ENCODE measurements at regions not wholly inside any gene's neighbourhood (a gene's known extent, or its start where the extent isn't known, plus 50 kb on each side); places are given as distances from the start of the nearest gene placed in this dataset.

DNA sequence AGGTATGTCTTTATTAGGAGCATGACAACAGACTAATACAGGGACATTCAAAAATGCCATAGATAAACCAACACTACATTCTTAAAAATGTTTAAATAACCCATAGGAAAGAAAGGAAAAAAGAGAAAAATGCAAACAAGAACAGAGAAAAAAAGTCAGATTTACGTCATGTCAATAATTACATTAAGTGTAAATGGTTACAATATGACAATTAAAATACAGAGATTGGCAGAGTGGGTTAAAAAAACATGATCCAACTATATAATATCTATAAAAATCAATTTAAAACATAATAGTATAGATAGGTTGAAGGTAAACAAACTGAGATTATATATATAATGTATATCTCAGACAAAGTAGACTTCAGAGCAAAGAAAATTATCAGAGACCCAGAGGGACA, 255.8 kb downstream of the ANAPC1 start:
- no peak for DNase-seq

DNA sequence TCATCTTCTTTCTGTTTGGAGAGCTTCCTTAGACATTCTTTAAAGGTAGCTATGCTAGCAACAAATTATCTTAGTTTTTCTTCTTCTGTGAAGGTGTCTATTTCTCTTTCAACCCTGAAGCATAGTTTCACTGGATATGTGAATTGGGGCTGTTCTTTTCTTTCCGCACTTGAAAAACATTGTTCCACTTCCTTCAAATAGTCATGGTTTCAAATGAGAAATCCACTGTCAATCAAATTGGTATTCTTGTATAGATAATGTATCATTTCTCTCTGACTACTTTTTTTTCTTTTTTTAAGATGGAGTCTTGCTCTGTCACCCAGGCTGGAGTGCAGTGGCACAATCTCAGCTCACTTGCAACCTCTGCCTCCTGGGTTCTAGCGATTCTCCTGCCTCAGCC, 254.0 kb downstream of the ANAPC1 start:
- no peak for DNase-seq

DNA sequence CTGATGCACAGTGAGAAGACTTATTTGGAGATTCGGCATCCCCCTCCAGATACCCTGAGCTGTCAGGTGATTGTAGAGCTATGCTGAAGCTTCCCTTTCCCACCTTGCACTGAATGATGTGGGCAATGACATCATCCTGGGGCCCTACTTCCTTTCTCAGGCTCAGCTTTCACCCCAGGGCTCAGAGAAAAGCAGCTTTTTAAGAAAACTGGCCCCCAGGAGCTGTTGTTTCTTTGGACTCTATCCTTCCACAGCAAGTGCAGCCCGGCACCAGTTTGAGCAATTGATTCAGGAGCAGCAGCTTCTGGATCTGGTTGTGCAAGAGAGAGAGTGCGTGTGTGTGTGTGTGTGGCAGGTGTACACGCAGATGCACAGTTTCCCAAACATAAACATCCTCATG, 251.3 kb downstream of the ANAPC1 start:
- DNase-seq: no peak

DNA sequence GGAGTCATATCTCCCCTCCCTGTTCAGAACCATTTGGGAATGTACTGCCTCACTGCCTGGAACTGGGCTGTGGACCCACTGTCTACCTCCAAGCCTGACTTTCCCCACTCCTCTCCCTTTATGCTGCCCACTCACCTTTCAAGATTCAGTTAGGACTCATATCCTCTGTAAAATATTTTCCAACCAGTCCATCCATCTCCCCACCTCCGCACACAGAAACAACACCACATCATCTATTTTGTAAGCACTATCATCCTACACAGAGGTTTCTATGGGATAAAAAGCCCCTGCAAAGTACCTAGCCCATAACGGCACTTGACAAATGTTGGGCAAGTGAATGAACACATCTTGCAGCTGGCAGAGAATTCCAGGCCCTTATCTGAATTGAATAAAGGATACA, 250.8 kb downstream of the ANAPC1 start:
- DNase-seq: no peak

DNA sequence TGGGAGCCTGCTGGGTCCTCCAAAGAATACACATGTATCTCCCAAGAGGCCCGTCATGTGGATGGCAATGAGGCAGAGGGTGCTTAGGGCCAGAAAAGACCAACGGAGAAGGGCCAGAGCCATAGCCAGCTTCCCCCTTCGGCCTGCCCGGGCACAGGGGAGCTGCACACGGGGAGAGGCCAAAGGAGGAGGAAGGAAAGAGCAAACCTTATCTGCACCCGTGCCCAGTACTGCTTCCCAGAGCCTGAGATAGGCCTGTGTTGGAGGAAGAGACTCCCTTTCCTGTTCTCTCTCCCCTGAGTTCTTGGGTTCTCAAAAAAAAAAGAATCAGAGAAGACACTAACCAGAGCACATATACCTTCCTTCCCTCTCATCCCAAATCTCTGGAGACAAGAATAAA, 250.3 kb downstream of the ANAPC1 start:
- no peak for DNase-seq

DNA sequence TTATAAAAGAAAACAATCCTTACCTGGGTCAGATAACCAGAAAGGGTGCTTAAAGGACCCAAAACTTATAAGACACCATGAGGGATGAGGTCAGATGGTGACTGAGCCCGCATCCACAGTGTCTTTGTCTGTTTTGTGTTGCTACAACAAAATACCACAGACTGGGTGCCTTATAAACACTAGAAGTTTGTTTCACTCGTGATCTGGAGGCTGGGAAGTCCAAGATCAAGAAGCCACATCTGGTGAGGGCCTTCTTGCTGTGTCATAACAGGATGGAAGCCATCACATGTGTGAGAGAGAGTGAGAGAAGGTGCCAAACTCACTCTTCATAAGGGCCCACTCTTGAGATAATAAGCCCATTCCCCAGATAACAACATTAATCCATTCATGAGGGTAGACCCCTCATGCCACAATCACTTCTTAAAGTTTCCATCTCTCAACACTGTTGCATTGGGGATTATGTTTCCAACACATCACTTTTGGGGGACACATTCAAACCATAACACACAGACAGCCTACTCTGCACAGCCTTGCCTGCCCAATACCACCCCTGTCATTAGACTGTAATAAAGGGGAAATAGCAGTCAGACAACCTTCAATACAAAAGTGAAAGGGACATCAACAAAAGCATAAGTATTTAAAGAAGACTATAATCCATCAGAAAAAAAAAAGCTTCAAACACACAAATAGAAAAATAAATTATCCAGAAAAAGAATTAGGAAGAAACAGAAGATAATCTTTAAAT, 249.8 kb downstream of the ANAPC1 start:
- DNase-seq: no peak

DNA sequence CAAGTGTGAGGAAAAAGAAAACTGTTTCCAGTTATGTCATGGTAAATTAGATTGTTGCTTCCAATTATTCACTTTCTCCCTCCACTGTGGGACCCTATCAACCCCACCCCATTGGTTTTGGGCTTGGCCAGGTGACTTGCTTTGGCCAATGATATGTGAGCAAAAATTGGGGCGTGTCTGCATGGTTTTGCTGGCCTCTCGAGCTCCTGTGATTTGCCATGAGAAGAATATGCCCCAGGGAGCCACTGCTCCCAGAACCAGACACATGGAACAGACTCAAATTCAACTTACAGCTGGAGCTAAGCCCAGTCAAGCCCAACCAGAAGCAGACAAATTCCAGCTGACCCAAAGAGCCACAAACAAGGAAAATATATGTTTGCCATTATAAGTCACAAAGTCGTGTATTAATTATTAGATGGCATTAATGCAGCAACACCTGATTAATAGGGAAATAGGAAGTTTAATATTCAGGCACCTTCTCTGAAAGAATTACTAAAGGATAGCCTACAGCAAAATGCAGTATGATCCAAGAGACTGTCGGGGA, 248.9 kb downstream of the ANAPC1 start:
- DNase-seq: no peak

DNA sequence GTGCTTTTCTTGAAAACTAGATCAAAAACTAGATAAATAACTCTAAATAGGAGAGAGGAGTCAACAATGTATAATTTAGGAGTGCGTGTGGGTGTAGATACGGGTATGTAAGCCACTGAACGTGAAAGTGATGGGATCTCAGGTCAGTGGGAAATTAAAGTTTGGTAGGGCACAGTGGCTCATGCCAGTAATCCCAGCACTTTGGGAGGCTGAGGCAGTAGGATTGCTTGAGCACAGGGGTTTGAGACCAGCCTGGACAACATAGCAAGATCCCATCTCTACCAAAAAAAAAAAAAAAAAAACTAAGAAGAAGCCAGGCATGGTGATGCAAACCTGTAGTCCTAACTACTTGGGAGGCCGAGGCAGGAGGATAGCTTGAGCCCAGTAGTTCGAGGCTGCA, 247.1 kb downstream of the ANAPC1 start:
- no peak for DNase-seq

DNA sequence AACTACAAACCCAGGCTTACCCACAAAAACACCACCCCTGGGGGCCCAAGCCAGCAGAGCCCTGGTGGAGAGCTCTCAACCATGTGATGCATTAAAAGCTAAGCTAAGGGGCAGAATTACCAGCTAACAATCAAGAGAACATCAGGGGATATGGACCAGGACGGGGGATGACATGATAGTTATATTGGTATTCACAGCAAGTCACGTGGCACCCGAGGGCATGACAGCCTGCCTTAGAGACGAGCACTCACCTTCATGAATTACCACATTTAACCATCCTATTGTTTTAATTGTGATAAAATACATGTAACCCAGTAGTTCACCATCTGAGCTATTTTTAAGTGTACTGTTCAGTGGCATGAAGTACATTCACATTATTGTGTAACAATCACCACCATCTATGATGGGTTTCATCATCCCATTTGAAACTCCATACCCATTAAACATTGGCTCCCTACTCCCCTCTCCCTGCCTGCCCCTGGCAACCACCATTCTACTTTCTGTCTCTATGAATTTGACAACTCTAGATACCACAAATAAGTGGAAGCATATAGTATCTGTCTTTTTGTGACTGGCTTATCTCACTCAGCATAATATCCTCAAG, 245.6 kb downstream of the ANAPC1 start:
- no peak for DNase-seq

DNA sequence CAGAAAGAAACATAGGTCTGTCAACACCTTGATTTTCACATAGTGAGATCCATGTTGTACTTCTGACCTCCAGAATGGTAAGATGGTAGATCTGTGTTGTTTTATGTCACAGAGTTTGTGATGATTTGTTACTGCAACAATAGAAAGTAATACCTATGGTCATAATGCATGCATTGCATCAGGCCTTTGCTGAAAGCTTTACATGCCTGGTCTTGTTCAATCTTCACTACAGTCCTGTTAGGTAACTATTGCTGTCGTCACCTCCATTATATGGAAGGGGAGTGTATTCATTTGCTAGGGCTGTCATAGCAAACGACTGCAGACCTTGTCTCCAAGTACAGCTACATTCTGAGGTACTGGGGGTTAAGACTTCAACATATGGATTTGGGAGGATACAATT, 243.5 kb downstream of the ANAPC1 start:
- DNase-seq: no peak

DNA sequence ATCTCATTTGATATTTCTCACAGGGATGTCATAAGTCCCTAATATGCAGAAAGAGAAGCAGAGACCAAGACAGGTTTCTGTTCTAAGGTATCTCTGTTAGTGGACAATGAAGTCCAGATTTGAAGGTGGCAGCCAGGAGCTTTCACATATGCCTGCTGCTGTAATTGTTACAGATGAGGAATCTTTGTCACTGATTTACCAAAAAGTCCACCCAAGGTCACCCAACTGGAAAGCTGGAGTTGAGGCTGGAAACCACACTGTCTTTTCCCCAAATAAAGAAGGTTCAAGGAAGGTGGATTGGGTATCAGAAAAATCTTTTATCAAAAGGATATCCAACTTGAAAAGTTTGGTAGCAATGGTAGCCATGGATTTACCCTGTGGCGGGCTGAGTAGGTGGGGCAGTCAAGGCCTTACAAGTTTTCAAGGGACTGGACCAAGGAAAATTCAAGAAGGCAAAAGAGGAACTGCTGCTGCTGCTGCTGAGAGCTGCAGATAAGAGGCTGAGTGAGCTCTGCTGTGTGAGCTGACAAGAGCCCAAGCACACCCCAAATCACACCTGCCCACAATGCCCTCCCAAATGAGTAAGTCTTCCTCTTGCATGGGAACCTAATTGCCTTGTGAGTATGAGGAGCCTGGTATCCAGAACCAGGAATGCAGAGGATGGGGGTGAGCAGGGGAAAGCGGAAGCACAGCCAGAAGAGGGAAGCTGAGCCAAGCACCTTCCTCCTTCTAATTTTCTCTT, 241.2 kb downstream of the ANAPC1 start:
- DNase-seq: no peak

DNA sequence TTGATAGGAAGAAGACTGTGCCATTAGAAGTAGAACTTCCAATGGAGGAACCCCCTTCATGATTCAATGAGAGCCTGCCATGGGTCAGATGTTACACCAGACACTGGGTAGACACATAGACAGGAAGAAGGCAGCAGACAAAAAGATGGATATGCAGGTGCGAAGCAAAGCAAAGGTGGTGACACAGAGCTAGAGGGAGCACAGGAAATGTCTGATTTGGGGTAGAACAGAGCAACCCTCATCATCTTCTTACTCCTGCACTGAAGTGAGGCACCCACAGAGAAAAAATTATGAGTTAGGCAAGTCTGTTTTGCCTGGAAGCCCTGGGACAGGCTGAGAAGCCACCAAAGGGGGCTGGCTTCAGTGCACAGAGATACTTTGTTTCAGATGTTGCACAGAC, 240.2 kb downstream of the ANAPC1 start:
- no peak for DNase-seq

DNA sequence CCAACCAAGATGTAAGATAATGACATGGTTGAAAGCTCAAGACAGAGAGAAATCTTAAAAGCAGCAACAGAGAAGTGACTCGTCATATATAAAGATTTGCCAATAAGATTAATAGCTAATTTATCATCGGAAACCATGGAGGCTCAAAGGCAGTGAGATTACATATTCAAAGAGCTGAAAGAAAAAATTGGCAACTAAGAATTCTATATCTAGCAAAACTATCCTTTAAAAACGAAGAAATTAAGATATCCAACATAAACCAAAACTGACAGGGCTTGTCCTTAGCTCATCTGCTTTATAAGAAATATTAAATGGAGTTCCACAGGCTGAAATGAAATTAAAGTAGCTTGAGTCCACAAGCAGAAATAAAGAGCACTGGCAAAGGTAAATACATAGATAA, 236.6 kb downstream of the ANAPC1 start:
- no peak for DNase-seq

DNA sequence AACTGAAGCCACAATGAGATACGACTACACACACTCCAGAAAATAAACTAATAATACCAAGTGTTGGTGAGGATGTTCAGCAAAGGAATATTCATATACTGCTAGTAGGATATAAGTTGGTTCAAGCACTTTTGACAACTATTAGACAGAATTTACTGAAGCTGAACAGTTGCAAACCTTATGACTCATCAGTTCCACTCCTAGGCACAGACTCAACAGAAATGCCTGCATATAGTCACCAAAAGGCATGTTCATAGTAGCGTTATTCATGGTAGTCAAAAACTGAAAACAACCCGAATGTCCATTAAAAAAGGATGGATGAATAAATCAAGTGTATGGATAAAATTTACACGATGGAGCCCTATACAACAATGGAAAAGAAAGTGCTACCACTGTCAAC, 232.0 kb downstream of the ANAPC1 start:
- DNase-seq: no peak

DNA sequence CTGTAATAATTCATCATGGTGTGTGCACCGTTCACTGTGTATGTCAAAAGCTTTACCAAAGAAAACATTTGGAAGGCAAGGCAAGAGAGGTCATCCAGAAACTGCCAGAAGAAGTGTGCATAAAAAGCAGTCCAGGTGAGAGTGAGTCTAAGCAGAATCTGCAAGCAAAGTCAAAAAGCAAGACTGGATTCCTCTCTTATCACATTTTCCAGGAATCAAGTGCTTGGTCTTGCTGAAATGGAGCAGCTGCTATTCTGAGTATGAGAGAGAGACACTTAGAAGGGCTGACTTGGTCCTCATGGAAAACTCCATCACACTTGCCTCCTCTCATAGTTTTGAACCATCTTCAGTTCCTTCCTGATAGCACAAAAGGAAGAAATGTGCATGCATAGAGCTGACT, 231.3 kb downstream of the ANAPC1 start:
- no peak for DNase-seq

DNA sequence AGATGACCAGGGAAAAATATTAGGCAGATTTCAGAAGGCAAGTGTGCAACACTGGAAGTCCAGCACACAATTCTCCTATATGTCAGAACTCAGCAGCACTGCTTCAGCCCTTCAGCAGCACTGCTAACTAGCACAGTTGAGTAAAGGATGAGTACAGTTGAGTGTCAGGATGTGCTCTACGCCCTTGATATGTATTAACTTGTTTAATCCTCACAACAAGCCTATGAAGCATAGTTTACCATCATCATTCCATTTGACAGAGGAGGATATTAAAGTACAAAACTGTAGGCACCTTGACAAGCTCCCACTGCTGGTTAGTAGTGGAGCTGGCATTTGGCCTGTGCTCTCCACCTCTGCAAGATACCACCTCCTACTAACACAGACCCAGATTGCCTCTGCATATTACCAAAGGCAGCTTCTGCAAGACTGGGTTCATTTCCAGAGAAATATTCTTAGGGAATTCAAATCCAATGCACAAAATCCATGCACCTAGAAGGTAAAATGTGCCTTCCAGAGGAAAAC, 230.8 kb downstream of the ANAPC1 start:
- DNase-seq: no peak

DNA sequence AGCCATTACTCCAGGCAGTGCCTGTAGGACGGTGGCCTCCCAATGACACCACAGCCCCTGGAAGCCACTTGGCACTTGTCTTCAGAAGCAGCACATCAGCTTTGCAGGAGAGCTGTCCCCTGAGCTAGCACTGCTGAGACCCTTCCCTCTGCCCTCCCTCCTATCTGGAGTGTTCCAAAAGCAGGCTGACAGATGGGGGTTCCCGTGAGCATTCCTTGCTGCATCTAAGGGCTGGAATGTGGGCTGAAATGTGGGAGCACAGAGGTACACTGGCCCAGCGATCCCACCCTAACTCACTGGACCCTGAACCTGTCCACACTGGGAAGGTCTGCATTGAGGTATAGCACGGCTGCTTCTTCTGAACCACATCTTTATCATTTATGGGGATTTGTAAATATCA, 230.1 kb downstream of the ANAPC1 start:
- DNase-seq: no peak

DNA sequence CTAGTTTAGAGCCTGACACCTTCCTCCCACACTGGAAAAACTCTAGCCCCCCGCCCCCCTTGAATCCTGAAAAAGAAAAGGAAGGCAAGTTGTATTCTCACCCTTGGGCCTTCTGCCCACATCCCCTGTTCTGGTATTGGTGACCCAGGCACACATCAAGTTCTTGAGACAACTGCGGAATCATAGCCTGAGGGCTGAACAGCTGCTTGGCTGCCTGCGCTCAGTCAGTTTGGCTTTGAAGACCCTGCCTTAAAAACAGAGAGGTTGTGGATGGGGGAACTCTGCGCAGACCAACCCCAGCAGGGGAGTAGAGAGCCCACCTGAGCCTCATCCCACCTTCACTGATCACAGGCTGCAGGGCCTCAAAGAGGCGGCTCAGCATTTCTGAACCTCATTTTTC, 229.2 kb downstream of the ANAPC1 start:
- no peak for DNase-seq

DNA sequence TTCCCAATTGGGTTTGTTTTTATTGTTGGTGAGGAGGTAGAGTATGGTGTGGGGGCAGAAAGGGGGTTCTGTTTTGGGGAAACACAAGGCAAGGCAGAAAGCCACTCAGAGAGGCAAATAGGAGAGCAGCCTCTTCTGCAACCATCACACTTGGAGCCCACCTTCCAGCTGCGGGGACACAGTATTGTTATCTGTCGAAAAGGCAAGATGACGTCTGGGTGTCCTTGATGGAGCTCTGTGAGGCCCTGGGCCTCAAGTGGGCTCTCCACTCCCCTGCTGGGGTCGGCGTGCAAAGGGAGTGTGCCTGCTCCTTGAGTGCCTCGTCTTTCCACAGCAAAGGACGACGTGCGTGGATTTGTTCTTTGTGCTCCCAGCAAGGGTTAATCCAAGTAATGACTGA, 227.6 kb downstream of the ANAPC1 start:
- no peak for DNase-seq

DNA sequence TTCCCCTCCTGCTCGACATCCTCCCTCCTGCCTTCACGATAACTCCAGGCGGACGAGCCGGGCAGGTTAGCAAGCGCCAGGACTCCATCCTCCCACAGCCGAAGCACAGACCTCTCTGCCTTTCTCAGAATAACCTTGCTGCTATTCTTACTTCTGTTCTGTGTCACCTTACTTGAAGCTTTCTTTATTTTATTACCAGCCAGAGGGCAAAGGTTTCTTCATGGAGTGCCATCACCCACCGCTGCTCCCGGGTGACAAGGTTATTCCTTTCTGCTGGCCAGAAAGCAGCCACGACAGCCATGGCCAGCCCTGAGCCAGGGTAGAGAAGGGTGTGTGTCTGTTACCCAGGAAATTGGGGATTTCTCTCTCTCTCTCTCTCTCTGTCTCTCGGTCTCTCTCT, 227.1 kb downstream of the ANAPC1 start:
- no peak for DNase-seq

DNA sequence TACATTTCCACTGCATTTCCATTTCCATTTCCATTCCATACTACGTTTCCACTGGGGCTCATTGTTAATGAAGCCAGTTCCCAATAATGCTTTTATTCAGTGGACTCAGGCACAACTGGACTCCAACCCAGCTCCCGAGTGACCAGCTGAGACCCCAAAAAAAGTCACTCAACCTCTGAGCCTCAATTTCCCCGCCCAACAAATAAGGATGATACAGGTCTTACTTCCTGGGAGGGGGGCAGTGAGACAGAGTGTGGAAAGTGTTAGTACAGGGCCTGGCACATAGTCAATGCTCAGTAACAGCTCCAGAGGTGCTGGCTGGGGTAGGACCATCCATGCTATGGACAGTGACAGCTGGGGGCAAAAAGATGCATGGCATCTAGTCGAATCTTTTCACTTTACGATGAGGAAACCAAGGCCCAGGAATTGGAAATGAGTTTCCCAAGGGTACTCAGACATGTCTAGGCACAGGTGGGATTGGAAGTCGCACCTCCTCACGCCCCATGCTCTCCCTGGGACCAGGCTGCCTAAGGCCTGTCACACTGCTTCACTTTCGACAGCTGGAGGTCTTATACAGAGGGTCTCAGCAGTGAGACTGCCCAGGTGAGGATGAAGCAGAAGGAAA, 226.5 kb downstream of the ANAPC1 start:
- no peak for DNase-seq

DNA sequence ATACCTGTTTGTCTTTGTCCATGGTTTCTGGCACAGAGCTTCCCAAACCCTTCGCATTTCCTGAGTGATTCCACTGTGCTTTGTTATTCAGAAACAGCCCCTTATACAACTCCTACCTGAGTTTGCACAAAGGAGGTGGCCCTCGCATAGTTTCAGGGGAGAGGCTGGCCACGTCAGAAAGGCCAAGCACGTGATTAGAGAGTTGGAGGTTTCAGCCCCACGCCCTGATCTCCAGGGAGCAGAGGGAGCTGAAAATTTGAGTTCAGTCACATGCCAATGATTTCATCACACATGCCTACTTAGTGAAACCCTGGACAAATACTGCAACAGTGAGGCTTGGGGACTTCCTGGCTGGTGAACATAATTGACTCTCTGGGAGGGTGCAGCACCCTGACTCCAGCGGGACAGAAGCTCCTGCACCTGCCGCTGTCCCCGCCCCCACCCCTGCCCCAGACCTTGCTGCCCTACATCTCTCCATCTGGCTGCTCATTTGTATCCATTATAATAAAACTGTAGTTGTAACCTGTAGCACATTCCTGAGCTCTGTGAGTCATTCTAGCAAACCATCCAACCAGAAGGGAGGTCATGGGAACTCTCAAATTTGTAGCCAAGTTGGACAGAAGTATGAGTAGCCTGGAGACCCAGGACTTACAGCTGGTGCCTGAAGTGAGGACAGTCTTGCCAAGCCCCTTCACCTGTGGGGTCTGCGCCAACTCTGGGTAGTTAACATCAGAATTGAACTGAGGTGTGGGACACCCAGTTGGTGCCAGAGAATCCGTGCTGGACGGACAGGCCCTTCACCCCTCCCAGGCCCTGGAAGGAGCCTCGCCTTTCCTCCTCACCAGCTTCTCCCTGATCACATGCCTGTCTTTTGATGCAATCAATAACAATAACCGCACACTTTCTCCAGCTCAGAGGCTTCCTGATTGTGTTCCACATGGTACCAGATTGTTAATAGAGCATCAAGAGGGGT, 224.3 kb downstream of the ANAPC1 start:
- no peak for DNase-seq

Measured in DMS 273 treated with DMSO at 0.1 percent for 48 hours (cell line).